ENCODE measurements at regions not wholly inside any gene's neighbourhood (a gene's known extent, or its start where the extent isn't known, plus 50 kb on each side); places are given as distances from the start of the nearest gene placed in this dataset.

- Histone ChIP-seq H3K4me3 (no peak overlapping the region), H3K27me3 (no peaks in the 10 kb centered on the region), H3K27ac (no peak overlapping the region), H3K9me3 (no peaks in the 10 kb centered on the region), H3K4me1 (no peaks in the 10 kb centered on the region), H3K36me3 (no peaks in the 10 kb centered on the region)
- 28 to 62% (median 35%) methylated on average over 4 of the region's 4 CpGs for WGBS, 4 donors
- DNase-seq (no peak), ATAC-seq (no peak)
- TF ChIP-seq POLR2A (IDR thresholded peaks at IDR 0.05) (no peak), CTCF (IDR thresholded peaks at IDR 0.05) (no peak)
- intact Hi-C loops (cut with DNase I) = no loop called here
Observed at GRCh38 chr5:74085186-74085585, 459.2 kb downstream of the ARHGEF28 start.

- Histone ChIP-seq H3K36me3 (no peaks in the 10 kb centered on the region), H3K27me3 (no peaks in the 10 kb centered on the region), H3K4me3 (no peak overlapping the region), H3K4me1 (no peaks in the 10 kb centered on the region), H3K9me3 (no peaks in the 10 kb centered on the region), H3K27ac (no peak overlapping the region)
- 65 to 99% (median 73%) methylated on average over 3 of the region's 3 CpGs for WGBS, 4 donors
- TF ChIP-seq CTCF (IDR thresholded peaks at IDR 0.05) = no peak
- no peak for TF ChIP-seq POLR2A (IDR thresholded peaks at IDR 0.05)
- ATAC-seq = no peak
- intact Hi-C loops (cut with DNase I) = no loop called here
- no peak for DNase-seq
Observed at GRCh38 chr5:74083096-74083791, 457.2 kb downstream of the ARHGEF28 start.

- Histone ChIP-seq H3K4me1 (no peaks in the 10 kb centered on the region), H3K27me3 (no peaks in the 10 kb centered on the region), H3K36me3 (no peaks in the 10 kb centered on the region), H3K4me3 (no peak overlapping the region), H3K27ac (no peak overlapping the region), H3K9me3 (no peaks in the 10 kb centered on the region)
- no peak for DNase-seq
- TF ChIP-seq CTCF (IDR thresholded peaks at IDR 0.05) (no peak), POLR2A (IDR thresholded peaks at IDR 0.05) (no peak)
- ATAC-seq = no peak
- 88 to 97% (median 94%) methylated on average over 4 of the region's 4 CpGs for WGBS, 4 donors
- intact Hi-C loops (cut with DNase I) = no loop called here
Observed at GRCh38 chr5:74082512-74083055, 456.6 kb downstream of the ARHGEF28 start.

GRCh38 chr5:74081126-74081525, 455.1 kb downstream of the ARHGEF28 start:
- ATAC-seq = no peak
- 74 to 86% (median 81%) methylated on average over 5 of the region's 5 CpGs for WGBS, 4 donors
- H3K9me3 ChIP-seq = no peaks in the 10 kb centered on the region
- no peaks in the 10 kb centered on the region for H3K4me1 ChIP-seq
- no peaks in the 10 kb centered on the region for H3K36me3 ChIP-seq
- no peaks in the 10 kb centered on the region for H3K27me3 ChIP-seq
- H3K4me3 ChIP-seq = no peak overlapping the region
- no peak for TF ChIP-seq POLR2A (IDR thresholded peaks at IDR 0.05)
- TF ChIP-seq CTCF (IDR thresholded peaks at IDR 0.05) = no peak
- intact Hi-C loops (cut with DNase I) = no loop called here
- no peak for DNase-seq
- no peak overlapping the region for H3K27ac ChIP-seq
